ENCODE measurements at regions not wholly inside any gene's neighbourhood (a gene's known extent, or its start where the extent isn't known, plus 50 kb on each side); places are given as distances from the start of the nearest gene placed in this dataset.

GRCh38 chr3:128569756-128570155, 76.8 kb upstream of the GATA2 start:
- TF ChIP-seq CTCF (conservative IDR thresholded peaks at IDR 0.05; ENCODE audit: low read depth, low read length) = no peak
- no peak overlapping the region for H3K4me3 ChIP-seq (ENCODE audit: low read length)
- DNase-seq (ENCODE audit: low read depth) = no peak

- H3K4me3 ChIP-seq (ENCODE audit: low read length) = no peak overlapping the region
- no peak for TF ChIP-seq CTCF (conservative IDR thresholded peaks at IDR 0.05; ENCODE audit: low read depth, low read length)
- DNase-seq (ENCODE audit: low read depth) = no peak
These were observed 75.8 kb upstream of the GATA2 start for GRCh38 chr3:128568602-128569490.

GRCh38 chr3:128567705-128568356, 74.8 kb upstream of the GATA2 start:
- no peak overlapping the region for H3K4me3 ChIP-seq (ENCODE audit: low read length)
- DNase-seq (ENCODE audit: low read depth) = no peak
- TF ChIP-seq CTCF (conservative IDR thresholded peaks at IDR 0.05; ENCODE audit: low read depth, low read length) = no peak

- H3K4me3 ChIP-seq (ENCODE audit: low read length) = no peak overlapping the region
- no peak for TF ChIP-seq CTCF (conservative IDR thresholded peaks at IDR 0.05; ENCODE audit: low read depth, low read length)
- DNase-seq (ENCODE audit: low read depth) = no peak
These were observed 74.1 kb upstream of the GATA2 start for GRCh38 chr3:128567141-128567540.

GRCh38 chr3:128563439-128563838, 70.4 kb upstream of the GATA2 start:
- no peak overlapping the region for H3K4me3 ChIP-seq (ENCODE audit: low read length)
- DNase-seq (ENCODE audit: low read depth) = no peak
- TF ChIP-seq CTCF (conservative IDR thresholded peaks at IDR 0.05; ENCODE audit: low read depth, low read length) = no peak

GRCh38 chr3:128561504-128561903, 68.5 kb upstream of the GATA2 start:
- DNase-seq (ENCODE audit: low read depth) = no peak
- no peak overlapping the region for H3K4me3 ChIP-seq (ENCODE audit: low read length)
- no peak for TF ChIP-seq CTCF (conservative IDR thresholded peaks at IDR 0.05; ENCODE audit: low read depth, low read length)

GRCh38 chr3:128560768-128561167, 67.8 kb upstream of the GATA2 start:
- TF ChIP-seq CTCF (conservative IDR thresholded peaks at IDR 0.05; ENCODE audit: low read depth, low read length) = no peak
- H3K4me3 ChIP-seq (ENCODE audit: low read length) = no peak overlapping the region
- DNase-seq (ENCODE audit: low read depth) = no peak
